ENCODE measurements at regions not wholly inside any gene's neighbourhood (a gene's known extent, or its start where the extent isn't known, plus 50 kb on each side); places are given as distances from the start of the nearest gene placed in this dataset.

- no peak overlapping the region for H3K4me3 ChIP-seq
- no peak overlapping the region for H3K27ac ChIP-seq
- H3K4me1 ChIP-seq, result no peaks in the 10 kb centered on the region
- DNase-seq (ENCODE audit: extremely low spot score in 2 of 2), result no peak
- H3K36me3 ChIP-seq, result no peaks in the 10 kb centered on the region
- H3K27me3 ChIP-seq, result no peaks in the 10 kb centered on the region
- no peaks in the 10 kb centered on the region for H3K9me3 ChIP-seq
- intact Hi-C loops (cut with DNase I), result no loop called here
- no peak for TF ChIP-seq POLR2A (IDR thresholded peaks at IDR 0.05)
- no peak for TF ChIP-seq CTCF (IDR thresholded peaks at IDR 0.05)
- no peak for TF ChIP-seq POLR2AphosphoS5 (IDR thresholded peaks at IDR 0.05; ENCODE audit: insufficient read depth in 1 of 2, low read depth in 1 of 2)
These were observed 81.9 kb downstream of the VCX2 start for GRCh38 chrX:8089141-8089540.

DNA sequence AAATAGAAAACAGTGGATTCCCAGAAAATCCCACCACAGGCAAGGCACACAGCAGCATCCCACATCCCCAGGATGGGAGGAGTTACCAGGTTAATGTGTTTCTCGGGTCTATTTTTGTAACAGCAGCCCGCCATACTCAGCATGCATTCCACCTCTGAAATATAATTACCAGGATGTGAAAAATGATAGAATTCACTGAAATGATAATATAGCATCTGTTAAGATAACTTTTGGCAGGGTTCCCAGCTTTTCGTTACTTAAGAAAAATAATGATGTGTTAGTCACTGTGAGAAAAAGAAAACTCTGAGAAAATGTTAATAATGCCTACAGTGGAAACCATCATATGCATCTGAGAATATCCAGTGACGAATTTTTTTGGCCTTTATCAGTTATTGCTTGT lies 87.1 kb downstream of the VCX2 start:
- Histone ChIP-seq H3K4me3 (no peak overlapping the region), H3K27ac (no peak overlapping the region), H3K4me1 (no peaks in the 10 kb centered on the region), H3K27me3 (no peaks in the 10 kb centered on the region), H3K9me3 (no peaks in the 10 kb centered on the region), H3K36me3 (no peaks in the 10 kb centered on the region)
- no peak for TF ChIP-seq POLR2AphosphoS5 (IDR thresholded peaks at IDR 0.05; ENCODE audit: insufficient read depth in 1 of 2, low read depth in 1 of 2)
- TF ChIP-seq POLR2A (IDR thresholded peaks at IDR 0.05), result no peak
- TF ChIP-seq CTCF (IDR thresholded peaks at IDR 0.05), result no peak
- intact Hi-C loops (cut with DNase I), result no loop called here
- no peak for DNase-seq (ENCODE audit: extremely low spot score in 2 of 2)

DNA sequence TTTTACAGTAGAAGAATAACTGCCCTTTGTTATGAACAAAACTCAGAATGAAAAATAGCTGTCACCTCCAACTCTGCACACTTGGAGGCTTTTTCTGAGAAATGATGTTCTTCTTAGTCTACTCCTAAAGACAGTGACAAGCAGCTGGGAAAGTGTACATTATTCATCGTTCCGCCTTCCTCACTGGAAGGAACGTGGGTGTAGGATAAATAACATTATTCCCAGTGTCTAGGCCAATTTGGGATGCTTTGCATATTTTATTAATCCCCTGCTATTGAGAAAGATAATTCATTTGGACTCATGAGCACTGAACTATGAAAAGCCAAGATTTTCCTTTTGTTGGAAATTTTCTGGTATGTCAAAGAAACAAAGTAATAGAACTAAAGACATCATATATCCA lies 87.8 kb downstream of the VCX2 start:
- TF ChIP-seq POLR2AphosphoS5 (IDR thresholded peaks at IDR 0.05; ENCODE audit: insufficient read depth in 1 of 2, low read depth in 1 of 2) (no peak), POLR2A (IDR thresholded peaks at IDR 0.05) (no peak), CTCF (IDR thresholded peaks at IDR 0.05) (no peak)
- Histone ChIP-seq H3K27me3 (no peaks in the 10 kb centered on the region), H3K36me3 (no peaks in the 10 kb centered on the region), H3K9me3 (no peaks in the 10 kb centered on the region), H3K4me3 (no peak overlapping the region), H3K27ac (no peak overlapping the region), H3K4me1 (no peaks in the 10 kb centered on the region)
- DNase-seq (ENCODE audit: extremely low spot score in 2 of 2), result no peak
- intact Hi-C loops (cut with DNase I), result no loop called here

DNA sequence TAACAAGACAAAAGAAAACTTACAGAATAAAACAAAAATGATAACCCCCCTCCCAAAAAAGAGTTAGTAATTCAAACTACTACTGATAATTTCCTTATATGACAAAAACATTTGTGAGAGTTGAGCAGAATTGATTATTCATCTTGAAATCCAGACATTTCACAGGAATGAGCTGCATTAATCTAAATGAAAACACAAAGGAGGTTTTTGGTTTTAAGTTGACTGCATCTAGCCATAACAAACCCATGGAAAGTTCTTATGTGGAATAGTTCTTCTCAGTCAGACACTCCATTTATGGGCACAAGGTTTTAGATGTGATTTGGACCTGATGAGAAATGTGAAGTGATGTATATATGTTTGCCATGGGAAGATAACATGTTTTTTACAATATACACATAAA lies 95.4 kb downstream of the VCX2 start:
- no peaks in the 10 kb centered on the region for H3K9me3 ChIP-seq
- H3K27me3 ChIP-seq, result no peaks in the 10 kb centered on the region
- no peak overlapping the region for H3K27ac ChIP-seq
- H3K36me3 ChIP-seq, result no peaks in the 10 kb centered on the region
- TF ChIP-seq POLR2AphosphoS5 (IDR thresholded peaks at IDR 0.05; ENCODE audit: insufficient read depth in 1 of 2, low read depth in 1 of 2) (no peak), POLR2A (IDR thresholded peaks at IDR 0.05) (no peak), CTCF (IDR thresholded peaks at IDR 0.05) (no peak)
- H3K4me3 ChIP-seq, result no peak overlapping the region
- intact Hi-C loops (cut with DNase I), result no loop called here
- DNase-seq (ENCODE audit: extremely low spot score in 2 of 2), result no peak
- H3K4me1 ChIP-seq, result no peaks in the 10 kb centered on the region

GRCh38 chrX:8067754-8068462 lies 103.2 kb downstream of the VCX2 start:
- no peak for DNase-seq (ENCODE audit: extremely low spot score in 2 of 2)
- H3K4me3 ChIP-seq, result no peak overlapping the region
- no peaks in the 10 kb centered on the region for H3K27me3 ChIP-seq
- no peaks in the 10 kb centered on the region for H3K9me3 ChIP-seq
- H3K27ac ChIP-seq, result no peak overlapping the region
- H3K36me3 ChIP-seq, result no peaks in the 10 kb centered on the region
- H3K4me1 ChIP-seq, result no peaks in the 10 kb centered on the region
- intact Hi-C loops (cut with DNase I), result no loop called here
- TF ChIP-seq POLR2A (IDR thresholded peaks at IDR 0.05) (no peak), CTCF (IDR thresholded peaks at IDR 0.05) (no peak), POLR2AphosphoS5 (IDR thresholded peaks at IDR 0.05; ENCODE audit: insufficient read depth in 1 of 2, low read depth in 1 of 2) (peak in 1 of 2 donors; percentile 18)
